ENCODE measurements at regions not wholly inside any gene's neighbourhood (a gene's known extent, or its start where the extent isn't known, plus 50 kb on each side); places are given as distances from the start of the nearest gene placed in this dataset.

GRCh38 chr7:46486256-46487206 lies 565.5 kb upstream of the IGFBP3 start:
- no peak for TF ChIP-seq TAF1 (IDR thresholded peaks at IDR 0.05; ENCODE audit: borderline replicate concordance, insufficient read depth, low read length)
- TF ChIP-seq POLR2AphosphoS5 (IDR thresholded peaks at IDR 0.05; ENCODE audit: low read depth, low read length) = no peak
- TF ChIP-seq FOXP2 (optimal IDR thresholded peaks at IDR 0.05; ENCODE audit: borderline replicate concordance, extremely low read depth, extremely low read length, insufficient read depth) = no peak
- no peak for TF ChIP-seq SIN3A (IDR thresholded peaks at IDR 0.05; ENCODE audit: borderline replicate concordance, insufficient read depth, low read length)
- TF ChIP-seq REST (IDR thresholded peaks at IDR 0.05; ENCODE audit: insufficient read depth in 1 of 2, low read depth in 2 of 2, low read length in 2 of 2) = no peak

DNA sequence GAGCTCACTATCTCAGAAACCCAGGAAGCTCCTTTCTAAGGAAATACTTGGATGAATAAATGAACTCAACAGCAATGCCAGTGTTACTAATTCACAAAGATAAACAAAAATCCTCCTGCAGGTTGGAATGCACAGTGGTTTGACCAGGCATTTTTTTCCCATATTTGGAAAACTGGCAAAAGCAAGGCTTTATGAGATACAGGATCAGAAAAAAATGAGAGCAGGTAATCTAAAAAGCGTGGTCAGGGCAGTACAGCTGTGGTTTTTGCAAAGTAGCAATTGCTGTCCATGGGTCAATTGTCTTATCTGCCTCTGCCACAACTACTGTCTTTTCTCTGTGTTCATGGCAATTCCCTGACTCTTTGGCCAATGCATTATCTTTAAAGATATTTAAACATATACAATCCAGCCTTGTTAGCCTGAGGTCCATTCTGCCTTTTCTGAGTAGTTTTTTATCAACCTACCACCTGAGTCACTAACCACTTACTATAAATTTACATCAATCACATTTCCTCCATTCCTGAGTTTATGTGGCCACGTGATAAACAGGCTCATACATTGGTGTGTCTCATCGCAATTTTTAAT lies 564.5 kb upstream of the IGFBP3 start:
- TF ChIP-seq TAF1 (IDR thresholded peaks at IDR 0.05; ENCODE audit: borderline replicate concordance, insufficient read depth, low read length) (no peak), FOXP2 (optimal IDR thresholded peaks at IDR 0.05; ENCODE audit: borderline replicate concordance, extremely low read depth, extremely low read length, insufficient read depth) (no peak), POLR2AphosphoS5 (IDR thresholded peaks at IDR 0.05; ENCODE audit: low read depth, low read length) (no peak), REST (IDR thresholded peaks at IDR 0.05; ENCODE audit: insufficient read depth in 1 of 2, low read depth in 2 of 2, low read length in 2 of 2) (no peak), SIN3A (IDR thresholded peaks at IDR 0.05; ENCODE audit: borderline replicate concordance, insufficient read depth, low read length) (no peak)

DNA sequence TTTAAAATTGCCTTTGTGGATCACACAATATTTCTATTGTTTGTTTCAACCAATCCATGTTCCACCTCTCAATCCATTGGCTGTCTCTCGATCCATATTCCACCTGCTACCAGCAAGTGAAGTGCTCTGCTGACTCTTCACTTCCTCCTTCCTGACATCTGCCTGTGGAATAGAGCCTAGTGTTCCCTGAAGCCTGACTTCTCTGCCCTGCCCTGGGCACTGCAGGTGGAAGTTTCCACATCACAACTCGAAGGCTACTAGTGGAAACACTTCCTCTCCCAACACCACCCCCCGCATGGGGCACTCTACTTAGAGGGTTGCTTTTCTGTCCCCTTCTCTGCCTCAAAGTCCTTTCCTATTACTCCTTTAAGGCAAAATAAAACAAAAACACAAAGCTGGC lies 563.8 kb upstream of the IGFBP3 start:
- TF ChIP-seq POLR2AphosphoS5 (IDR thresholded peaks at IDR 0.05; ENCODE audit: low read depth, low read length) = no peak
- no peak for TF ChIP-seq FOXP2 (optimal IDR thresholded peaks at IDR 0.05; ENCODE audit: borderline replicate concordance, extremely low read depth, extremely low read length, insufficient read depth)
- no peak for TF ChIP-seq SIN3A (IDR thresholded peaks at IDR 0.05; ENCODE audit: borderline replicate concordance, insufficient read depth, low read length)
- TF ChIP-seq REST (IDR thresholded peaks at IDR 0.05; ENCODE audit: insufficient read depth in 1 of 2, low read depth in 2 of 2, low read length in 2 of 2) = no peak
- no peak for TF ChIP-seq TAF1 (IDR thresholded peaks at IDR 0.05; ENCODE audit: borderline replicate concordance, insufficient read depth, low read length)

DNA sequence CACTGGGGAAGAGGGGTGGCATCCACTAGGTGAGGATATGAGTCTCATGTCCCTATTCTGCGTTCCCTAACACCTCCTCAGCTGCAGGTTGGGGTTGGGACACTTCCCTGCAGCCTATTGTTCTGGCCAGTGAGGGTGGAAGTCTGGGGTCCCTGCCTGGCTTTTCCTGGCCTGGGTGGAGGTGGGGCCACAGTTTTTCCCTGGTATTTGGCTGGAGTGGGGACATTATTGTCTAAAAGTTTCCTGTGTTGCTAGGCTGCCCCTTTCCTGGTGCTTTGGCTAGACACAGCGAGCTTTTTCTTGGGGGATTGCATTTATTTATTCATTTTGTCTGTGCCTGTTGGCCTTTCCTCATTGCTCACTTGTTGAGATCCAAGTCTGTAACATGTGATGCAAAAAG lies 559.5 kb upstream of the IGFBP3 start:
- TF ChIP-seq FOXP2 (optimal IDR thresholded peaks at IDR 0.05; ENCODE audit: borderline replicate concordance, extremely low read depth, extremely low read length, insufficient read depth) (no peak), TAF1 (IDR thresholded peaks at IDR 0.05; ENCODE audit: borderline replicate concordance, insufficient read depth, low read length) (no peak), POLR2AphosphoS5 (IDR thresholded peaks at IDR 0.05; ENCODE audit: low read depth, low read length) (no peak), SIN3A (IDR thresholded peaks at IDR 0.05; ENCODE audit: borderline replicate concordance, insufficient read depth, low read length) (no peak), REST (IDR thresholded peaks at IDR 0.05; ENCODE audit: insufficient read depth in 1 of 2, low read depth in 2 of 2, low read length in 2 of 2) (no peak)
